HG03439 (cell line): ENCODE measurements at regions not wholly inside any gene's neighbourhood (a gene's known extent, or its start where the extent isn't known, plus 50 kb on each side); places are given as distances from the start of the nearest gene placed in this dataset.
"Not testable (repeated sequence)": the region's sequence is repeated elsewhere in the genome, so short reads cannot be mapped to it uniquely, and the experiment has no call there.

Experiments used
- ATAC-seq: cut with Tn5 transposase; IDR thresholded peaks from one replicate; pipeline ENCODE4 v1.9.1; 2021; ENCODE audit warnings: mild to moderate bottlenecking, moderate library complexity; ENCODE audit not compliant: unreplicated experiment

- ATAC-seq = no peak
These were observed 203.0 kb downstream of the GPAT3 start for GRCh38 chr4:83738895-83739294.

DNA sequence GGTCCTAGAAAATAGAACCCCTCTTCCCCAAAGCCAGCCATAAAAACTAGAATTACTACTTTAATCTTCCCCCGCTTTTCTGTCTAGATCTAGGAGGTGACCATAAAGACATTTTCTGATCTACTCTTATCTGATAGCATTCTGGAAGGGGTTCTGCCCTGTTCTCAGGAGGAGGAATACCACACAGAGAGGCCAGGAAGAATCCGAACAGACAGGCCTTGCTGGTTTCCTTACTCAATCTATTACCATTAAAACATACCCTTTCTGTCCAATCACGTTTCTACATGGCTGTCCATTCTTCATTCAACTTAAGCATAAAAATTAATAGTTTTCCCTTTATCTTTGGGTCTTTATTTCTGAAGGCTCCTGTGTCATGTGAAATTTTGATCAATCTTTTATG lies 198.7 kb downstream of the GPAT3 start:
- no peak for ATAC-seq

GRCh38 chr4:83732114-83732635 lies 196.3 kb downstream of the GPAT3 start:
- ATAC-seq = no peak

GRCh38 chr4:83731609-83732008 lies 195.7 kb downstream of the GPAT3 start:
- ATAC-seq = no peak

DNA sequence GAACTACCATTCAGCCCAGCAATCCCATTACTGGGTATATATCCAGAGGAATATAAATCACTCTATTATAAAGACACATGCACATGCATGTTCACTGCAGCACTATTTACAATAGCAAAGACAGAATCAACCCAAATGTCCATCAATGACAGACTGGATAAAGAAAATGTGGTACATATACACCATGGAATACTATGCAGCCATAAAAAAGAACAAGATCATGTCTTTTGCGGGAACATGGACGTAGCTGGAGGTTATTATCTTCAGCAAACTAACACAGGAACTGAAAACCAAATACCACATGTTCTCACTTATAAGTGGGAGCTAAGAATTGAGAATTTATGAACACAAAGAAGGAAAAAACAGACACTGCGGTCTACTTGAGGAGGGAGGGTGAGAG lies 195.1 kb downstream of the GPAT3 start:
- not testable (repeated sequence) for ATAC-seq

- no peak for ATAC-seq
These were observed 192.3 kb downstream of the GPAT3 start for GRCh38 chr4:83728191-83728590.

- no peak for ATAC-seq
These were observed 189.6 kb downstream of the GPAT3 start for GRCh38 chr4:83725336-83726085.

- ATAC-seq = no peak
These were observed 188.8 kb downstream of the GPAT3 start for GRCh38 chr4:83724485-83725335.

DNA sequence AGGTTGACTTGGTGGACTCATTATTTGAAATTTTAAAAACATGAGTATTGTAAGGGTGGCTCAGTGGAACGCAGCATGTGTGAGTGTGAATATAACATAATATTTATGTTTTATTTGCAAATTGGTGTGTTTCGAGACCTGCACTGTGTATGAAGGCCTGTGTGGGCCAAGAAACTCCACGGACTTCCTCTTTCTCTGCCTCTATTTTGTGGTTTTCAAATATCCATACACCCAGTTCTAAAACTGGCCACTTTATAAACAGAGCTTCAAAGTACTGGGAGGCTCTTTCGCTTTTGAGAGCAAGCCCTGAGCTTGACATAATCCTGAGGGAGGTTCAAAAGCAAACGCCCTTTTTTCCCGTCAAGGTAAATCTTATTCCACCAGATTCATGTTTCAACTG lies 187.7 kb downstream of the GPAT3 start:
- no peak for ATAC-seq

GRCh38 chr4:83722730-83723269 lies 186.9 kb downstream of the GPAT3 start:
- no peak for ATAC-seq

GRCh38 chr4:83716874-83717273 lies 181.0 kb downstream of the GPAT3 start:
- no peak for ATAC-seq

DNA sequence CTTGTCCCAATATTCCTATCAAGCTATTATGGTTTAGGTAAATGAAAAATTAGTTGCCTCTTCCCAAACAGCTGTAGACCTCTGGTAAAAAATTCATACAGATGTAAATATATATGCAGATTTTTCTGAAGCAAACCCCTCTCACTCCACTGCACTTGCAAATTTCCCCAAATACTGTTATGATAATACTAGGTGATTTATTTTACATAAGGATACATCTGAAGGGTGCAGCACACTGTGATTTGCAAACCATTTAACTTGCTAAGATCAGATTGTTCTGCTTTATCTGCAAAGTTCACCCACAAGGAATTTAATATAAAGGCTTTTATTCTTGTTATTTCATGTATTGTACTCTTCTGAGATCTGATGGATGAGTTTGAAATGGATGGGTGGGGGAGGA lies 177.0 kb downstream of the GPAT3 start:
- no peak for ATAC-seq

GRCh38 chr4:83709627-83710026 lies 173.7 kb downstream of the GPAT3 start:
- no peak for ATAC-seq

DNA sequence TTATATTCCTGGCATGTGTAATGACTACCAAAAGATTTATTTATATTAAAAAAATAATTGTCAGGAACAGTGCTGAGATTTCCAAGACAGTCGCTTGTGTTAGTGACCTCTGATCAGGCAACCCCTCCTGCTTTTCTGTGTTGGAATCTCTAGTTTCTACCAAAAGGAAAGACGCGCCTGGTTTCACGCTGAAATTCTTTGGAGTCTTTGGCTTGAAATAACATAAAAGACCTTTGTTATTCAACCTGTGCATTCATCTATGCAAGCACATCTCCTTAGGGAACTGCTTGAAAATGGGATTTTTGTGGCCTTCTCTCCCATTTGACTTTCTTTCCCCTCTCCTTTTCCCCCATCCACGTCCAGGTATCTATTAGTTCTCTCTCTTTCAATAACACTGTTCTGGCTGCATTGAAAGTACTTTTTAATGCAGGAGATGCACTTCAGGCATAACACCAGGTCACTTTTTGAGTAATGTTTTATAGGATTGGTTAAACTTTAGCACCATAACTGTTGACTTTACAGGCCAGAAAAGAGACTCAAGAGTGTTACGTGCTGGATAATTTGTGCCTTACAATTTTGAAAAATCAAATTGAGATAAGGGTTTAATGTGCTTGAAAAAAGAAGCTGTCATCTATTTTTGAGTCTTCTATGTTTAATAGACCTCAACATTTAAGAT lies 172.7 kb downstream of the GPAT3 start:
- ATAC-seq = no peak

DNA sequence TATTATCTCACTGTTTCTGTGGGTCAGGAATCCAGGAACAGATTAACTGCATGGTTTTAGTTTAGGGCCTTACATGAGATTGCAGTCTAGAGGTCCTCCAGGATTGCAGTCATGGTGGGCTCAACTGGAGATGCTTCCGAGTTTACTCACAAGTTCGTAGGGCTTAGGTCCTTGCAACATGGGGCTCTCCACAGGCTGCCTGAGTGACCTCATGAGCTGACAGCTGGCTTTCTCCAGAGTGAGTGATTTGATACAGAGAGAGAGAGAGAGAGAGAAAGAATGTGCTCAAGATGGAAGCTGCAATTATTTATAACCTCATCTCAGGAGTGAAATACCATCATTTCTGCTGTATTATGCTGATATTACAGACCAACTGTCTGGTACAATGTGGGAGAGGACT lies 168.9 kb downstream of the GPAT3 start:
- no peak for ATAC-seq

DNA sequence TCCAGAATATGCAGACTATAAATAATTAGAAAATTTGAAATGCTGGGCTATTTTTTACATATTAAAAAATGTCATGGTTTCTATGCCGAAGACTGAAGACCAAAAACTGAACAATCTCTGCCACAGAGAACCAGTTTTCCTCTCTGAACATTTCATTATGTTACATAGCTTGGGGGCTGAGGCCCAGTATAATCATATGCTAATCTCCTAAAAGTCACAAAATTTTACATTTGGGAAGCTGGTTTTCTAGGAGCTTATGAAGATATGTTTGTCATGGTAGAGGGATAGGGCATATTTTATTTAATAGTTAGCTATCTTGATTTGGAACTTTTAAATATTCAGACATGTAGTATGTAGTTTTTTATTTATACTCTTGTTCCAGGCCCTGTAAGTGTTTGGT lies 167.8 kb downstream of the GPAT3 start:
- ATAC-seq = no peak

DNA sequence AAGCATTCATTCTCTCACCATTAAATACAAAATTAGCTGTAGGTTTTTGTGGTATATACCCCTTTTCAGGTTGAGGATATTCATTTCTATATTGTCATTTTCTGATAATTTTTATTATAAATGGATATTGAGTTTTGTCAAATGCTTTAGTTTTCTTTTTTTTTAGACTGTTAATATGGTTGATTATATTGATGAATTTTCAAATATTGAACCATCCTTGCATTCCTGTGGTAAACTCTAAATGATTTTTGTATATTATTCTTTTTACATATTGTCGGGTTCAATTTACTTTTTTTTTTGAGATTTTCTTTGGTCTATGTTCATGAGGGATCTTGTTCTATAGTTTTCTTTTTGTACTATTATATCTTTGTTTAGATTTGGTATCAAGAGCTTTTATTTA lies 165.1 kb downstream of the GPAT3 start:
- no peak for ATAC-seq

- ATAC-seq = no peak
These were observed 163.4 kb downstream of the GPAT3 start for GRCh38 chr4:83699358-83699757.

GRCh38 chr4:83692028-83692427 lies 156.1 kb downstream of the GPAT3 start:
- ATAC-seq = no peak

DNA sequence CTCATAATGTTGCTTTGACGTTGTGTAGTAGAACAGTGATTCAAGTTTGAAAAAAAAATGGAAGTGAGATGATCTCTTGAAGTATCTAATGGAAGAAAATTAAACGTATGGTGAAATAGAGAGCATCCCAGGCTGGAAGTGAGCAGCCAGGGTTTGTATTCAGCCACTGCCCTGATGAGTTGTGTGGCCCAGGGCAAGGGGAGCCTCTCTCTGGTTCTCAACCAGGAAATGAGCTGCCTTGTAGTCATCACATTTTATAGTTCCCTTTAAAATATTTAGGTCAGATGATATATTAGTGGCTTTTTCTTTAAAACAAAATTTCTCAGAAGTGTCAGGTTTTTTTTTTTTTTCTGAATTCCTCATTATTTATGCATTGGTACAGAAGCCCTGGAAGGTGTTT lies 150.3 kb downstream of the GPAT3 start:
- ATAC-seq = no peak

GRCh38 chr4:83679692-83680091 lies 143.8 kb downstream of the GPAT3 start:
- no peak for ATAC-seq
